H1 (cell line): ENCODE measurements at regions not wholly inside any gene's neighbourhood (a gene's known extent, or its start where the extent isn't known, plus 50 kb on each side); places are given as distances from the start of the nearest gene placed in this dataset.

Source experiments
- CTCF ChIA-PET: fragments of 300-600 bp; sonication (Branson Sonifier 250); formaldehyde crosslinking; loops from one replicate; lab custom pipeline; 2021; ENCODE audit not compliant: partially characterized antibody; lab: Charles Lee
- POLR2A ChIA-PET: fragments of 300-600 bp; sonication (Branson Sonifier 250); formaldehyde crosslinking; loops from one replicate; lab custom pipeline; 2021; ENCODE audit warnings: inconsistent platforms; ENCODE audit not compliant: partially characterized antibody; lab: Charles Lee
- DNase-seq, 2 experiments: peaks; one replicate each; pipeline versions ENCODE4 v3.0.0 to v3.0.0-alpha.2; 2010 to 2022; ENCODE audit warnings: low spot score in 2 of 2, low read depth in 1 of 2, mixed read lengths in 1 of 2
- FAIRE-seq: peaks from 2 replicates; lab custom pipeline; 2011; peaks lifted over from hg19 to GRCh38; lab: Jason Lieb, UNC
- H2AFZ ChIP-seq: 2 replicates; pipeline ENCODE4 v1.8.1; 2012; ENCODE audit warnings: low read length, inconsistent platforms
- H2AK5ac ChIP-seq: 2 replicates; pipeline ENCODE4 v1.6.1; 2013; ENCODE audit warnings: low read depth, low read length
- H2BK120ac ChIP-seq: replicated peaks from 2 replicates; pipeline ENCODE3; 2013; ENCODE audit warnings: low read depth, low read length, inconsistent platforms
- H2BK12ac ChIP-seq: 2 replicates; pipeline ENCODE4 v1.6.1; 2013; ENCODE audit warnings: low read depth, low read length
- H2BK15ac ChIP-seq: 2 replicates; pipeline ENCODE4 v1.6.1; 2013; ENCODE audit warnings: low read length
- H2BK20ac ChIP-seq: 2 replicates; pipeline ENCODE4 v1.6.1; 2013; ENCODE audit warnings: low read length
- H2BK5ac ChIP-seq: 2 replicates; pipeline ENCODE4 v1.6.1; 2013; ENCODE audit warnings: low read depth, low read length
- H3K14ac ChIP-seq: 2 replicates; pipeline ENCODE4 v1.6.1; 2013; ENCODE audit warnings: inconsistent platforms; ENCODE audit not compliant: insufficient read length
- H3K18ac ChIP-seq: 2 replicates; pipeline ENCODE4 v1.6.1; 2013; ENCODE audit warnings: low read length; ENCODE audit errors: extremely low read depth
- H3K23ac ChIP-seq: 2 replicates; pipeline ENCODE4 v1.6.1; 2013; ENCODE audit warnings: inconsistent platforms; ENCODE audit not compliant: insufficient read length
- H3K23me2 ChIP-seq: 2 replicates; pipeline ENCODE4 v1.6.1; 2013; ENCODE audit warnings: low read depth, low read length
- H3K27ac ChIP-seq: 2 replicates; pipeline ENCODE4 v1.6.1; 2011; ENCODE audit warnings: low read depth, low read length, inconsistent platforms
- H3K27me3 ChIP-seq, 4 experiments: replicated peaks in 1 of 4; 1 replicate in 1 of 4; 2 replicates in 3 of 4; pipeline versions ENCODE4 v1.6.1 to v1.8.1; 2011 to 2013; ENCODE audit warnings: low read length in 3 of 4, mild to moderate bottlenecking in 3 of 4, inconsistent platforms in 2 of 4, mixed read lengths in 2 of 4, moderate library complexity in 1 of 4; ENCODE audit not compliant: control insufficient read depth in 3 of 4, insufficient read depth in 3 of 4; ENCODE audit errors: extremely low read depth in 1 of 4
- H3K36me3 ChIP-seq, 4 experiments: 2 replicates each; pipeline versions ENCODE4 v1.6.1 to v1.8.1; 2011 to 2013; ENCODE audit warnings: mild to moderate bottlenecking in 4 of 4, low read length in 3 of 4, moderate library complexity in 2 of 4, control low read depth in 1 of 4, inconsistent platforms in 1 of 4; ENCODE audit not compliant: insufficient read depth in 4 of 4, control insufficient read depth in 2 of 4
- H3K4ac ChIP-seq: replicated peaks from 2 replicates; pipeline ENCODE3; 2013; ENCODE audit warnings: low read length, low read depth, mixed read lengths, inconsistent platforms; ENCODE audit not compliant: insufficient read length
- H3K4me1 ChIP-seq, 4 experiments: replicated peaks in 1 of 4; 1 replicate in 1 of 4; 2 replicates in 3 of 4; pipeline versions ENCODE4 v1.6.1 to v1.8.1; 2011 to 2013; ENCODE audit warnings: low read length in 3 of 4, inconsistent platforms in 2 of 4, mixed read lengths in 1 of 4; ENCODE audit not compliant: insufficient read depth in 4 of 4, control insufficient read depth in 3 of 4
- H3K4me2 ChIP-seq, 2 experiments: 2 replicates each; pipeline versions ENCODE4 v1.6.1 to v1.8.1; 2011 to 2013; ENCODE audit warnings: low read depth in 2 of 2, low read length in 2 of 2, control low read depth in 1 of 2, inconsistent platforms in 1 of 2, mild to moderate bottlenecking in 1 of 2; ENCODE audit not compliant: insufficient read depth in 1 of 2
- H3K4me3 ChIP-seq, 4 experiments: fragments of 200-600, 300-600 bp in 1 of 4; sonication (generic), shearing (Covaris generic), sonication (Bioruptor Twin) in 1 of 4; 2 replicates each; pipeline versions ENCODE4 v1.5.1 to v1.8.1; 2011 to 2016; ENCODE audit warnings: low read length in 4 of 4, low read depth in 3 of 4, control low read depth in 2 of 4, inconsistent platforms in 2 of 4, mild to moderate bottlenecking in 2 of 4, mixed read lengths in 1 of 4, moderate library complexity in 1 of 4; ENCODE audit not compliant: insufficient read depth in 2 of 4; ENCODE audit errors: extremely low read depth in 1 of 4
- H3K56ac ChIP-seq: replicated peaks from 2 replicates; pipeline ENCODE3; 2013; ENCODE audit warnings: low read depth, mild to moderate bottlenecking, mixed read lengths, low read length, inconsistent platforms; ENCODE audit not compliant: insufficient read length
- H3K79me1 ChIP-seq: 2 replicates; pipeline ENCODE4 v1.6.1; 2013; ENCODE audit warnings: low read depth, low read length, control low read depth
- H3K79me2 ChIP-seq, 2 experiments: 2 replicates each; pipeline versions ENCODE4 v1.6.1 to v1.8.1; 2012 to 2013; ENCODE audit warnings: low read length in 2 of 2, mild to moderate bottlenecking in 2 of 2, inconsistent platforms in 1 of 2; ENCODE audit not compliant: insufficient read depth in 2 of 2, control insufficient read depth in 1 of 2
- H3K9ac ChIP-seq, 4 experiments: replicated peaks in 1 of 4; 1 replicate in 1 of 4; 2 replicates in 3 of 4; pipeline versions ENCODE4 v1.6.1 to v1.8.1; 2011 to 2013; ENCODE audit warnings: low read depth in 3 of 4, low read length in 3 of 4, control low read depth in 2 of 4, mild to moderate bottlenecking in 2 of 4, moderate library complexity in 2 of 4, inconsistent platforms in 1 of 4; ENCODE audit errors: extremely low read depth in 1 of 4
- H3K9me3 ChIP-seq, 2 experiments: 2 replicates each; pipeline versions ENCODE4 v1.6.1 to v1.8.1; 2012 to 2013; ENCODE audit warnings: mild to moderate bottlenecking in 2 of 2, moderate library complexity in 2 of 2, control low read depth in 1 of 2, inconsistent platforms in 1 of 2, low read depth in 1 of 2, low read length in 1 of 2, mixed read lengths in 1 of 2; ENCODE audit not compliant: insufficient read depth in 2 of 2
- H4K20me1 ChIP-seq, 2 experiments: replicated peaks in 1 of 2; 2 replicates each; pipeline versions ENCODE3 to v1.8.1; 2011 to 2013; ENCODE audit warnings: inconsistent platforms in 2 of 2, low read length in 2 of 2, mild to moderate bottlenecking in 1 of 2; ENCODE audit not compliant: insufficient read depth in 2 of 2, control insufficient read depth in 1 of 2
- H4K5ac ChIP-seq: 2 replicates; pipeline ENCODE4 v1.6.1; 2013; ENCODE audit warnings: low read length, low read depth, mixed read lengths, inconsistent platforms; ENCODE audit not compliant: insufficient read length
- H4K8ac ChIP-seq: 2 replicates; pipeline ENCODE4 v1.8.0; 2013; ENCODE audit warnings: mild to moderate bottlenecking, moderate library complexity, low read length, inconsistent platforms; ENCODE audit not compliant: insufficient read depth; ENCODE audit errors: extremely low read depth
- H4K91ac ChIP-seq: replicated peaks from 2 replicates; pipeline ENCODE3; 2013; ENCODE audit warnings: low read length, mixed read lengths, inconsistent platforms; ENCODE audit not compliant: insufficient read length
- BRCA1 ChIP-seq: IDR thresholded peaks from 2 replicates; pipeline ENCODE4 v1.6.1; 2012; ENCODE audit warnings: low read depth, low read length, improper control_type of control experiment
- GTF2F1 ChIP-seq: IDR thresholded peaks from 2 replicates; pipeline ENCODE4 v1.6.1; 2012; ENCODE audit warnings: low read depth, low read length, improper control_type of control experiment, borderline replicate concordance
- KDM5A ChIP-seq: fragments of 200-600 bp; IDR thresholded peaks from 2 replicates; pipeline ENCODE4 v1.7.1; 2012; ENCODE audit warnings: mild to moderate bottlenecking, low read length, inconsistent platforms, mixed read lengths
- NANOG ChIP-seq: IDR thresholded peaks from 2 replicates; pipeline ENCODE4 v1.6.1; 2011; ENCODE audit warnings: low read length, low read depth, mild to moderate bottlenecking, inconsistent platforms; ENCODE audit not compliant: insufficient read depth, poor library complexity, severe bottlenecking
- RFX5 ChIP-seq: IDR thresholded peaks from 2 replicates; pipeline ENCODE4 v1.6.1; 2011; ENCODE audit warnings: low read depth, low read length, improper control_type of control experiment, borderline replicate concordance
- RXRA ChIP-seq: IDR thresholded peaks from 2 replicates; pipeline ENCODE4 v1.6.1; 2011; ENCODE audit warnings: low read depth, mild to moderate bottlenecking, low read length, moderate library complexity; ENCODE audit not compliant: insufficient read depth
- SIRT6 ChIP-seq: IDR thresholded peaks from one replicate; pipeline ENCODE4 v1.7.1; 2012; ENCODE audit warnings: low read length, inconsistent platforms
- SP2 ChIP-seq: IDR thresholded peaks from 2 replicates; pipeline ENCODE4 v1.6.1; 2012; ENCODE audit warnings: mild to moderate bottlenecking, low read length, inconsistent platforms
- SUZ12 ChIP-seq: fragments of 200-600 bp; sonication (generic); IDR thresholded peaks from 2 replicates; pipeline ENCODE4 v1.6.1; 2012; ENCODE audit warnings: mild to moderate bottlenecking, inconsistent platforms, low read length, moderate library complexity, mixed read lengths
- WGBS, 2 experiments: shearing (Covaris generic) in 1 of 2; methylation state at CpG; one replicate each; pipeline versions ENCODE4 v1.1.6 to v1.1.7; 2013 to 2015; ENCODE audit warnings: low lambda C conversion rate in 2 of 2, mixed read lengths in 2 of 2, inconsistent platforms in 1 of 2, low coverage in 1 of 2, missing lambda C conversion rate in 1 of 2; ENCODE audit not compliant: insufficient replicate concordance in 2 of 2, insufficient coverage in 1 of 2, insufficient read length in 1 of 2; ENCODE audit errors: extremely low coverage in 1 of 2, missing lambda C conversion rate in 1 of 2; 5-methylcytosine and 5-hydroxymethylcytosine counted together
- TF ChIP-seq, protein P1 (sequence below): IDR thresholded peaks from 2 replicates; pipeline ENCODE4 v1.6.1; 2012; ENCODE audit warnings: low read length, inconsistent platforms
- TF ChIP-seq, protein P2 (sequence below): IDR thresholded peaks from 2 replicates; pipeline ENCODE4 v1.6.1; 2011; ENCODE audit warnings: low read length, improper control_type of control experiment
- TF ChIP-seq, protein P3 (sequence below): IDR thresholded peaks from 2 replicates; pipeline ENCODE4 v1.6.1; 2012; ENCODE audit warnings: inconsistent platforms

DNA sequence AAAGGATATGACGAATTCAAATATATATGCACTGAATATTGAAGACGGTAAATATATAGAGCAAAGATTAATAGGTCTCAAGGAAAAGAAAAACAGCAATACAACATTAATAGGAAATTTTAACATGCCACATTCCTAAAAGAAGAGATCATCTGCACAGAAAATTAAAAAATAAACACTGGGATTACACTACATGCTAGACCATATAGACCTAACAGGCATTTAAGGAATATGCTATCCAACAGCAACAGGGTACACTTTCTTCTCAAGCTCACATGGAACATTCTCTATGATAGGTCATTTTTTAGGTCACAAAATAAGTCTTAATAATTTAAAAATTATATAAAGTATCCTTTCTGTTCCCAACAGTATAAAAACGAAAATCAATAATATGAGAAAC lies 1038.3 kb downstream of the KCNT2 start:
- FAIRE-seq: no peak
- TF ChIP-seq RFX5 (no peak), SIRT6 (no peak), SP2 (no peak), NANOG (no peak), GTF2F1 (no peak), SUZ12 (no peak), RXRA (no peak), KDM5A (no peak), BRCA1 (no peak)
- TF ChIP-seq, protein P1, sequence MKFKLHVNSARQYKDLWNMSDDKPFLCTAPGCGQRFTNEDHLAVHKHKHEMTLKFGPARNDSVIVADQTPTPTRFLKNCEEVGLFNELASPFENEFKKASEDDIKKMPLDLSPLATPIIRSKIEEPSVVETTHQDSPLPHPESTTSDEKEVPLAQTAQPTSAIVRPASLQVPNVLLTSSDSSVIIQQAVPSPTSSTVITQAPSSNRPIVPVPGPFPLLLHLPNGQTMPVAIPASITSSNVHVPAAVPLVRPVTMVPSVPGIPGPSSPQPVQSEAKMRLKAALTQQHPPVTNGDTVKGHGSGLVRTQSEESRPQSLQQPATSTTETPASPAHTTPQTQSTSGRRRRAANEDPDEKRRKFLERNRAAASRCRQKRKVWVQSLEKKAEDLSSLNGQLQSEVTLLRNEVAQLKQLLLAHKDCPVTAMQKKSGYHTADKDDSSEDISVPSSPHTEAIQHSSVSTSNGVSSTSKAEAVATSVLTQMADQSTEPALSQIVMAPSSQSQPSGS: no peak
- TF ChIP-seq, protein P2, sequence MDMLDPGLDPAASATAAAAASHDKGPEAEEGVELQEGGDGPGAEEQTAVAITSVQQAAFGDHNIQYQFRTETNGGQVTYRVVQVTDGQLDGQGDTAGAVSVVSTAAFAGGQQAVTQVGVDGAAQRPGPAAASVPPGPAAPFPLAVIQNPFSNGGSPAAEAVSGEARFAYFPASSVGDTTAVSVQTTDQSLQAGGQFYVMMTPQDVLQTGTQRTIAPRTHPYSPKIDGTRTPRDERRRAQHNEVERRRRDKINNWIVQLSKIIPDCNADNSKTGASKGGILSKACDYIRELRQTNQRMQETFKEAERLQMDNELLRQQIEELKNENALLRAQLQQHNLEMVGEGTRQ: no peak
- TF ChIP-seq, protein P3, sequence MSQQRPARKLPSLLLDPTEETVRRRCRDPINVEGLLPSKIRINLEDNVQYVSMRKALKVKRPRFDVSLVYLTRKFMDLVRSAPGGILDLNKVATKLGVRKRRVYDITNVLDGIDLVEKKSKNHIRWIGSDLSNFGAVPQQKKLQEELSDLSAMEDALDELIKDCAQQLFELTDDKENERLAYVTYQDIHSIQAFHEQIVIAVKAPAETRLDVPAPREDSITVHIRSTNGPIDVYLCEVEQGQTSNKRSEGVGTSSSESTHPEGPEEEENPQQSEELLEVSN: no peak

More for the DNA sequence above, 1038.3 kb downstream of the KCNT2 start:
- Histone ChIP-seq H2AK5ac (no peak overlapping the region), H3K23me2 (no peaks in the 10 kb centered on the region), H3K36me3 (no peaks in the 10 kb centered on the region), H3K4ac (no peak overlapping the region), H3K27ac (no peak overlapping the region), H3K9ac (no peak overlapping the region), H2BK12ac (no peak overlapping the region), H3K56ac (no peak overlapping the region), H3K79me1 (no peaks in the 10 kb centered on the region), H2BK120ac (no peak overlapping the region), H3K79me2 (no peaks in the 10 kb centered on the region), H2BK15ac (no peak overlapping the region), H3K4me3 (no peak overlapping the region), H3K14ac (no peak overlapping the region), H3K4me1 (no peaks in the 10 kb centered on the region), H4K5ac (no peak overlapping the region), H4K8ac (no peak overlapping the region), H2AFZ (no peak overlapping the region), H3K27me3 (no peaks in the 10 kb centered on the region), H3K9me3 (no peaks in the 10 kb centered on the region), H2BK5ac (no peak overlapping the region), H3K23ac (no peak overlapping the region), H3K4me2 (no peak overlapping the region), H4K20me1 (no peaks in the 10 kb centered on the region), H4K91ac (no peak overlapping the region), H3K18ac (no peak overlapping the region), H2BK20ac (no peak overlapping the region)
- ChIA-PET POLR2A (no interaction called here), CTCF (interaction anchor here (1.2 kb wide), 1 partner anchor 11 kb away, joined by 3 read pairs; no protein-coding TSS in a partner anchor)
- no peak for DNase-seq
- 85% methylated on average over 3 of the region's 3 CpGs; no CpG with 5 or more reads in 1 of the 2 experiments for WGBS, 2 experiments
